ENCODE measurements at regions not wholly inside any gene's neighbourhood (a gene's known extent, or its start where the extent isn't known, plus 50 kb on each side); places are given as distances from the start of the nearest gene placed in this dataset.

- CTCF ChIA-PET, result no interaction called here
Observed at GRCh38 chr18:34985963-34986362, 55.2 kb upstream of the MAPRE2 start.

GRCh38 chr18:34990597-34990996 lies 50.6 kb upstream of the MAPRE2 start:
- ATAC-seq (replicated peaks in 1 of 4), result no peak
- H3K9me3 ChIP-seq, result no peaks in the 10 kb centered on the region
- no peaks in the 10 kb centered on the region for H3K4me1 ChIP-seq (ENCODE audit: control insufficient read depth in 1 of 2, extremely low read depth in 1 of 2, insufficient read depth in 2 of 2, low read length in 2 of 2)
- no peak overlapping the region for H3K4me3 ChIP-seq (ENCODE audit: control insufficient read depth in 1 of 2, extremely low read depth in 1 of 2, low read length in 1 of 2)
- Mint-ChIP-seq H3K36me3 (no peaks in the 10 kb centered on the region), H3K27ac (no peak overlapping the region), H3K27me3 (no peaks in the 10 kb centered on the region), H3K4me3 (no peak overlapping the region), H3K4me1 (peaks cover 0 to 1% (median 0%) of the 10 kb centered on the region in 3 donors), H3K9me3 (no peaks in the 10 kb centered on the region)
- ChIA-PET CTCF (no interaction called here), POLR2A (no interaction called here)
- H3K36me3 ChIP-seq (ENCODE audit: control insufficient read depth in 2 of 2, extremely low read depth in 1 of 2, insufficient read depth in 1 of 2, low read length in 1 of 2), result no peaks in the 10 kb centered on the region
- H3K27ac ChIP-seq (ENCODE audit: low read length), result no peak overlapping the region
- no peaks in the 10 kb centered on the region for H3K27me3 ChIP-seq (replicated peaks in 1 of 2; ENCODE audit: control insufficient read depth in 2 of 2, extremely low read depth in 1 of 2, insufficient read depth in 2 of 2, low read length in 1 of 2)
- DNase-seq, result no peak
- WGBS (ENCODE audit: insufficient coverage), result no CpG with 5 or more reads among the region's 4 CpGs

More at GRCh38 chr18:34985963-34986362, 55.2 kb upstream of the MAPRE2 start:
- Histone ChIP-seq H3K4me1 (ENCODE audit: control insufficient read depth in 1 of 2, extremely low read depth in 1 of 2, insufficient read depth in 2 of 2, low read length in 2 of 2) (no peaks in the 10 kb centered on the region), H3K9me3 (no peaks in the 10 kb centered on the region), H3K36me3 (ENCODE audit: control insufficient read depth in 2 of 2, extremely low read depth in 1 of 2, insufficient read depth in 1 of 2, low read length in 1 of 2) (no peaks in the 10 kb centered on the region), H3K27ac (ENCODE audit: low read length) (no peak overlapping the region), H3K4me3 (ENCODE audit: control insufficient read depth in 1 of 2, extremely low read depth in 1 of 2, low read length in 1 of 2) (no peak overlapping the region), H3K27me3 (replicated peaks in 1 of 2; ENCODE audit: control insufficient read depth in 2 of 2, extremely low read depth in 1 of 2, insufficient read depth in 2 of 2, low read length in 1 of 2) (no peaks in the 10 kb centered on the region)
- Mint-ChIP-seq H3K4me1 (peaks cover 0 to 1% (median 0%) of the 10 kb centered on the region in 3 donors), H3K4me3 (no peak overlapping the region), H3K27ac (no peak overlapping the region), H3K36me3 (no peaks in the 10 kb centered on the region), H3K9me3 (no peaks in the 10 kb centered on the region), H3K27me3 (no peaks in the 10 kb centered on the region)
- DNase-seq, result no peak
- no CpG with 5 or more reads among the region's 2 CpGs for WGBS (ENCODE audit: insufficient coverage)
- POLR2A ChIA-PET, result no interaction called here
- ATAC-seq (replicated peaks in 1 of 4), result no peak

- Mint-ChIP-seq H3K4me3 (no peak overlapping the region), H3K4me1 (peaks cover 0 to 1% (median 0%) of the 10 kb centered on the region in 3 donors), H3K27me3 (no peaks in the 10 kb centered on the region), H3K27ac (no peak overlapping the region), H3K9me3 (no peaks in the 10 kb centered on the region), H3K36me3 (no peaks in the 10 kb centered on the region)
- ChIA-PET POLR2A (no interaction called here), CTCF (no interaction called here)
- Histone ChIP-seq H3K36me3 (ENCODE audit: control insufficient read depth in 2 of 2, extremely low read depth in 1 of 2, insufficient read depth in 1 of 2, low read length in 1 of 2) (no peaks in the 10 kb centered on the region), H3K27me3 (replicated peaks in 1 of 2; ENCODE audit: control insufficient read depth in 2 of 2, extremely low read depth in 1 of 2, insufficient read depth in 2 of 2, low read length in 1 of 2) (no peaks in the 10 kb centered on the region), H3K4me1 (ENCODE audit: control insufficient read depth in 1 of 2, extremely low read depth in 1 of 2, insufficient read depth in 2 of 2, low read length in 2 of 2) (no peaks in the 10 kb centered on the region), H3K4me3 (ENCODE audit: control insufficient read depth in 1 of 2, extremely low read depth in 1 of 2, low read length in 1 of 2) (no peak overlapping the region), H3K9me3 (no peaks in the 10 kb centered on the region), H3K27ac (ENCODE audit: low read length) (no peak overlapping the region)
- 86% methylated on average over 4 of the region's 7 CpGs for WGBS (ENCODE audit: insufficient coverage)
- ATAC-seq (replicated peaks in 1 of 4) (no peak), DNase-seq (no peak)
Observed at GRCh38 chr18:34991152-34991551, 50.1 kb upstream of the MAPRE2 start.
